IPS DF 19.7 (cell line): ENCODE measurements at regions not wholly inside any gene's neighbourhood (a gene's known extent, or its start where the extent isn't known, plus 50 kb on each side); places are given as distances from the start of the nearest gene placed in this dataset.

Experiments used
- DNase-seq: peaks from one replicate; pipeline ENCODE4 v3.0.0-alpha.2; 2013; ENCODE audit warnings: low read depth, low spot score

GRCh38 chr2:220432645-220433044, 805.2 kb downstream of the SLC4A3 start:
- DNase-seq = no peak

GRCh38 chr2:220433131-220433530, 805.7 kb downstream of the SLC4A3 start:
- no peak for DNase-seq

GRCh38 chr2:220434385-220434784, 807.0 kb downstream of the SLC4A3 start:
- DNase-seq = no peak

GRCh38 chr2:220437938-220438337, 810.5 kb downstream of the SLC4A3 start:
- DNase-seq = no peak

GRCh38 chr2:220440731-220441130, 813.3 kb downstream of the SLC4A3 start:
- DNase-seq = no peak

- no peak for DNase-seq
These were observed 814.0 kb downstream of the SLC4A3 start for GRCh38 chr2:220441404-220441803.

- DNase-seq = no peak
These were observed 814.6 kb downstream of the SLC4A3 start for GRCh38 chr2:220442012-220442411.

DNA sequence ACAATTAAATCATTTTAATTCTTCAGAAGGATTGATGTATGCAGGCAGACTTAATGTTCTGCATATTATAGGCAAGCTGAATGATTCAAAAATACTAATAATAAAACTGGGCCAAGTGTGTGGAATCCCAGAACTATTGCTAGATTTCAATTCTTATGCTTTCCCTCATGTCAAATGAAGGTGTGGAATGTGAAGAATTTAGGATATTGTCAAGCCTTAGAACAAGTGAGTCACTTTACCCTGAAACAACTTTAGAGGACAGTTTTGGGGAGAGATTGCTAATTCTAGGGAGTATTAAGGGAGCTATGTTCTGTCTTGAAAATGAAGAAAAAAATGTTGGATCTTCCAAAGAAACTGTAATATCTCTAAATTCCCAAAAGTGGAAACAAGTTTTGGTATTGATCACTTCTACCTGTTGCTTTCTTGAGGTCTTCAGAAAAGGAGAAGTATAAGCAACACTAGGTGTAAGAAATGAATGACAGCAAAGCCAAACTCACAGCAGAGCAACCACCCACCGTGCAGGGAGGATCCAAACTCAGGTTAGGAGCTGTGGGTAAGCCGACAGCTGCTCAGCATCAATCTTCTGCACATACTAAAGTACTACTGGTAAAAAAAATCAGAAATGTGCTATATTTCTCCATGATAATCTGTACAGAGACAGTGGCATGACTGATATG, 818.1 kb downstream of the SLC4A3 start:
- DNase-seq = no peak

GRCh38 chr2:220446106-220446712, 818.8 kb downstream of the SLC4A3 start:
- DNase-seq = no peak

DNA sequence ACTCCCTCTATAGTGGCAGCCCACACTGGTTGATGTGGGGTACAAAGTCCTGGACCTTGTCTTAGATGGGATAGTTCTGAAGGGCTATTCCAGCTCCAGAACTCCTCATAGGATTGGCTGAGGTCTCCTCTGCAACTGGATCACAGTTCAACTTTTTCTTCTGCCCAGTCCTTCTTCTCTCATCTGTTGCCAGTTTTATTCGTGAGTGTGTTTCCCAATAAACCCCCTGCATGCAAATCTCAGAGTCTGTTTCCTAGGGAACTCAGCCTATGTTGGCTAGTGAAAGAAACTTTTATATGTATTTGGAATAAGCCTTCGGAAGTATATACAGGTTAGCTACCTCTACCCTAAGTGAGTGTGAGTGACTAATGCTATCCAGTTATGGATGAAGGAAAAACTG, 823.4 kb downstream of the SLC4A3 start:
- no peak for DNase-seq

DNA sequence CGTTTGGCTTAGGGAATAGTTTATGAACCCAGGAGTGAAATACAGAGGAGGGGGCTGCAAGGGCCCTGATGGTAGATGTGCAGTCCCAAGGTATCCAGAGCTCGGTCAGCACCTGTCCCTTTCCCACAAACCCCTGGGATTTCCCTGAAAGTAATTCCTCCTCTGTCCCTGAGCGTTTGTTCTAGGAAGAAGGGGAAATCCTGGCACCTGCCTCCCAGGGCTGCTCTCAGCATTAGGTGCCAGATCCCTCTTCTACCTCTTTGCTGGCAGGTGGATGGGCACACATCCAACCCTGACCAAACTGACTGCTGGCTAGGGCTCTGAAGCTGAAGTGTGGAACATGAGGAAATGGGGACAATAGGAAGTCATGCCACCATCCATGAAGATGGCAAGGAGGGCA, 824.0 kb downstream of the SLC4A3 start:
- no peak for DNase-seq

DNA sequence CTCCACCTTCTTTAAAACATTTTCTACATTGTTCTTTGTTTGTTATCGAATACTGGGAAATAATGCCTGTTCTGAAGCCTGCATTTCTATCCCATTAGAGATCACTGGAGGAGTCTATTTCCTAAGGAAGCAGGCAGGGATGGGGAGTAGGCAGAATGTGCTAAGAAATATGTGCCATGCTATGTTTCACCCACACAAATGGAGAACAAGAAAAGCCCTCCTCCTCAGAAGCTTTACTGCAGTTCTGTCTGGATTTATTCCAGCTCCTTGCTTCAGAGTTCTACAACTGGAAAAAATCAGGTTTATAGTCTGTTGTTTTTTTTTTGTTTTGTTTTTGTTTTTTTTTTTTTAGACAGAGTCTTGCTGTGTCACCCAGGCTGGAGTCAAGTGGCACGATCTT, 825.1 kb downstream of the SLC4A3 start:
- DNase-seq = no peak

- no peak for DNase-seq
These were observed 828.0 kb downstream of the SLC4A3 start for GRCh38 chr2:220455351-220455990.

GRCh38 chr2:220458051-220458450, 830.6 kb downstream of the SLC4A3 start:
- no peak for DNase-seq

DNA sequence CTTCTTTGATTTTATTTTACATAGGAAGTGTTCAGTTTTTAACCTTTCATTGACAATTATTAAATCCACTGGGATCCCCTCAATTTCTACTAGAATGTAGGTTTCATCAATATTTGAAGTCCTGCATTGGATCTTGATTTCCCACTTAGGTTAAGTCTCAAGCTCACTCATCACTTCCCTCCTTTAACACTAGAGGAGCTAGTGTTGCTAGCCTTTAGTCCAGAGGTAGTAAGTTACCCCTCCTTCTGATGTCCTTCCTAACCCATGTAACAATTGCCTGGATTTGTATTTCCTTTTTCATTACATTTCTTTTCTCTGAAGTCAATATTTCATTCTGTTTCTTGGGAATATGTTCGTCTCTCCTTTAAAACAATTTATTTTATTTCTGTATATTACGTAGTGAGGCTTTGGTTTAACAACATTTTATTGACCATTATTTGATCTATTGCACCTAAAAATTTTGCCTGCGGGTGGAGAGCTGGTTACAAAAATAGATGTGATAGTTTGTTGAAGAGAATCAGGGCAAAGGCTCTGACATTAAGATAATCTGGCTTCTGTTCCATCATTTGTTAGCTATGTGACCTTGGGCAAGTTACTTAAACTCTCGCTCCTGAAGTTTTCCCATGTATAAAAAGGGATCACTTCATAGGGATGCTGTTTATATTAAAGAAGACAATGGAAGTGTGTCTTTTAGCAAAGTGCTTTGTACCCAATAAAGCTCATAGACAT, 833.0 kb downstream of the SLC4A3 start:
- DNase-seq = no peak

DNA sequence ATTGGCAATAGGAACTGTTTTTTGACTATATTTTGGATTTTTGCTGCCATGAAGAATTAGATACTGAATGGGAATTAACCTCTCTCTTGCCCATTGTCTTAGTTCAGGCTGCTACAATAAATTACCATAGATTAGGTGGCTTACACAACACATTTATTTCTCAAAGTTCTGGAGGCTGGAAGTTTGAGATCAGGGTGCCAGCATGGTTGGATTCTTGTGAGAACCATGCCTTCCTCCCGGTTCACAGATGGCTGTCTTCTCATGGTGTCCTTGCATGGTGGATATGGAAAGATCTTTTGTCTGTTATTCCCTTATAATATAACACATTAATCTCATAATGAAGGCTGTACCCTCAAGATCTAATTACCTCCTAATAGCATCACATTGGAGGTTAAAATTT, 836.4 kb downstream of the SLC4A3 start:
- no peak for DNase-seq

GRCh38 chr2:220465700-220466099, 838.3 kb downstream of the SLC4A3 start:
- DNase-seq = no peak

DNA sequence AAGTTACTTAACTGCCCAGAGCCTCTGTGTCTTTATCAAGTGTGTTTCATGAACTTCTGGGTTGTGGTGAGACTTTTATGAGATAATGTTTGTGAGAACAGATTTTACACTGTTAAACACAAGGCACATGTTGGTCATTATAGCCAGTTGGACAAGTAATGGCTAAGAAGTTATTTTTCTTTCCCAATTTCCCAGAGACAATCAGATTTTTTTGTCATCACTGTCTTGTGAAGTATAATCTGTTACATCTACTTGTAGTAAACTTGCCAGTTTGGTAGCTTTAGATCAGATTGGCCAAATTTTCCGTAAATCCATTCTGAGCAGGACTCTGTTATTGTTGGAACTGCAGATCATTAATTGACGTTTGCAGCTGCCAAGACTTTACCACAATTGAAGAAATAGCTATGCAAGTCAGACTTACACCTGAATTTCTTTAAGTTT, 838.8 kb downstream of the SLC4A3 start:
- DNase-seq = no peak

- no peak for DNase-seq
These were observed 841.8 kb downstream of the SLC4A3 start for GRCh38 chr2:220469201-220469600.

- no peak for DNase-seq
These were observed 846.2 kb downstream of the SLC4A3 start for GRCh38 chr2:220473611-220474010.

GRCh38 chr2:220476877-220477276, 849.4 kb downstream of the SLC4A3 start:
- DNase-seq = no peak

GRCh38 chr2:220478305-220479058, 851.1 kb downstream of the SLC4A3 start:
- no peak for DNase-seq
